Stomach (tissue), 8 donors: ENCODE measurements at regions not wholly inside any gene's neighbourhood (a gene's known extent, or its start where the extent isn't known, plus 50 kb on each side); places are given as distances from the start of the nearest gene placed in this dataset.
A peak's percentile ranks its signal among the peaks of the same experiment; 100 is the strongest.

ENCODE experiments used
- DNase-seq, 2 donors: peaks; one replicate each; pipeline versions ENCODE4 v3.0.0 to v3.0.0-alpha.2; 2013 to 2019
- H3K27ac ChIP-seq, 5 donors: fragments of 200-600 bp in 4 of 5; sonication (generic) in 4 of 5; one replicate each; pipeline ENCODE4 v1.5.1; 2013 to 2019; ENCODE audit warnings: mild to moderate bottlenecking in 1 of 5, moderate library complexity in 1 of 5
- H3K27me3 ChIP-seq, 3 donors: fragments of 200-600 bp; sonication (generic); one replicate each; pipeline ENCODE4 v1.5.1; 2017 to 2019; ENCODE audit warnings: mixed run types in 1 of 3
- H3K36me3 ChIP-seq, 4 donors: fragments of 200-600 bp; sonication (generic); 1 replicate in 3 of 4; 2 replicates in 1 of 4; pipeline ENCODE4 v1.5.1; 2016 to 2019
- H3K4me1 ChIP-seq, 4 donors: fragments of 200-600 bp; sonication (generic); one replicate each; pipeline ENCODE4 v1.5.1; 2016 to 2019
- H3K4me3 ChIP-seq, 4 donors: fragments of 200-600 bp; sonication (generic) in 3 of 4; one replicate each; pipeline ENCODE4 v1.5.1; 2016 to 2019; ENCODE audit warnings: mild to moderate bottlenecking in 1 of 4
- H3K9me3 ChIP-seq, 4 donors: fragments of 200-600 bp; sonication (generic); one replicate each; pipeline ENCODE4 v1.5.1; 2016 to 2019
- EP300 ChIP-seq: sonication (generic); formaldehyde crosslinking; IDR thresholded peaks from one replicate; pipeline ENCODE4 v1.6.1; 2017; ENCODE audit warnings: antibody characterized with exemption
- POLR2A ChIP-seq, 4 donors: fragments of 450-650 bp; IDR thresholded peaks; one replicate each; pipeline ENCODE4 v1.6.1; 2016; ENCODE audit warnings: antibody characterized with exemption in 4 of 4, control low read depth in 2 of 4, mild to moderate bottlenecking in 1 of 4, moderate library complexity in 1 of 4
- POLR2AphosphoS5 ChIP-seq, 3 donors: sonication (generic); formaldehyde crosslinking; IDR thresholded peaks; one replicate each; pipeline ENCODE4 v1.6.1; 2016; ENCODE audit warnings: antibody characterized with exemption in 3 of 3
- WGBS, 5 donors: extraction: QIAGEN DNeasy Blood & Tissue Kit in 3 of 5; methylation state at CpG; one replicate each; pipeline versions ENCODE4 v1.1.5 to v1.1.7; 2013 to 2018; 5-methylcytosine and 5-hydroxymethylcytosine counted together
- intact Hi-C: fragments of 100-400 bp; cut with DNase I; formaldehyde crosslinking; loops from one replicate; pipeline ENCODE4 v1.15.1; 2023; ENCODE audit warnings: low total_unique reads
- TF ChIP-seq, protein P1 (sequence below), 7 experiments: fragments of 450-650 bp in 4 of 7; fragments of 200-600 bp in 3 of 7; sonication (generic) in 3 of 7; IDR thresholded peaks; one replicate each; pipeline ENCODE4 v1.5.1; 2016 to 2019; ENCODE audit warnings: antibody characterized with exemption in 7 of 7, control low read depth in 2 of 7, mild to moderate bottlenecking in 1 of 7
- donor health status: healthy with polysubstance abuse.
- donor health status: Bipolar disorder and iron deficiency.
- donor health status: healthy.

DNA sequence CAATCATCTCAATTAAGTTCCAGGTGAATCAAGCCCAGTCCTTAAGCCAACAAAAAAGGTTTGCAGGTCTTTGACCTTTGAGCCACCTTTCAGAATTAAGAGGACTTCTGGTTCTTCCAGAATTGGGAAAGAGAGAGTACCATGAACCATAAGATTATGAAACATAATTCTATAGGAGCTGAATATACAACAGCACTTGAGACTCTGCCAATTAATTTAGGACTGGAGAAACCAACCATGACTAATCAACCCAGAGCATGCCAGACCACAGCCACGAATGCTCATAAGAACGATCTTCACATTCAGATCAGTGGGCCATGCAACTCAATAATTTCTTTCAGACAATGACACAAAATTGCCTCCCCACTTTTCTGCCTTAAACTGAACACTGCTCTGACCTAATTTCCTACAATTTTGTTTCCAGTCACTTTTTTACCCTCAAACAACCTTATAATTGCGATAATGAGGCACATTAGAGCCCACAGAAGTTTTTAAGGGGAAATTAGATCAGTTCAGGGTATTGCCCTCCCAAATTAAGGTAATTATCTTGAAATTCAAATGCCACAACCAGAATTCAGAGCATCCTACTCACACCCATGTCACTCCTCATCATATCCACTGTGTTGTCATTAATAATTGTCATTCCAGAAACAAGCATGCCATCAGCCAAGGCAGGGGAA lies 213.4 kb downstream of the ATPSCKMT start:
- Histone ChIP-seq H3K36me3 (no peaks in the 10 kb centered on the region), H3K27ac (no peak overlapping the region), H3K4me1 (no peaks in the 10 kb centered on the region), H3K4me3 (no peak overlapping the region), H3K9me3 (peaks cover 0 to 7% (median 0%) of the 10 kb centered on the region in 4 donors), H3K27me3 (no peaks in the 10 kb centered on the region)
- intact Hi-C loops = no loop called here
- TF ChIP-seq POLR2A (IDR thresholded peaks at IDR 0.05) = no peak
- no peak for DNase-seq
- 68 to 84% (median 79%) methylated on average over 3 of the region's 3 CpGs for WGBS, 5 donors

DNA sequence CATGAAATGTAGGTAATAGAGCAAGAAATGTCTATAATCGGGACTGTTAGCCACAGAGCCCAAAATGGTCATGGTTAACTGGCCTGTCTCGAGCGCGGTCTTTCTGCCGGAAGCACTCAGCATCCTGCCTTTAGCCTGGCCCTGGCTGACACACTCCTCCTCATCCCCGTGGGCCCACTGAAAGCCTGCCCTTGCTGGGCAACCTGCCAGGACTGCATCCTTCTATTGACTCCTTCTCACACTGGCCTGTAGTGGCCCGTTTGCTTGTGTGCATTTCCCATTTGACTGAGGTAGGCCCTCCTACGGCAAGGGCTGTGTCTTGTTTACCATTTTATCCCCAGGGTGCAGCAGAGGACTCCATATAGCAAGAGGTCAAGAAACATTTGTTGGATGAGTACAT lies 215.7 kb downstream of the ATPSCKMT start:
- WGBS, 5 donors = 53 to 64% (median 55%) methylated on average over 8 of the region's 8 CpGs
- intact Hi-C loops = no loop called here
- H3K27ac ChIP-seq = no peak overlapping the region
- DNase-seq = peak in 1 of 2 donors; percentile 45
- H3K9me3 ChIP-seq = peaks cover 0 to 19% (median 14%) of the 10 kb centered on the region in 4 donors
- H3K27me3 ChIP-seq = no peaks in the 10 kb centered on the region
- no peak for TF ChIP-seq POLR2AphosphoS5 (IDR thresholded peaks at IDR 0.05)
- TF ChIP-seq POLR2A (IDR thresholded peaks at IDR 0.05) = no peak
- no peak overlapping the region for H3K4me3 ChIP-seq
- no peaks in the 10 kb centered on the region for H3K36me3 ChIP-seq
- H3K4me1 ChIP-seq = no peaks in the 10 kb centered on the region

DNA sequence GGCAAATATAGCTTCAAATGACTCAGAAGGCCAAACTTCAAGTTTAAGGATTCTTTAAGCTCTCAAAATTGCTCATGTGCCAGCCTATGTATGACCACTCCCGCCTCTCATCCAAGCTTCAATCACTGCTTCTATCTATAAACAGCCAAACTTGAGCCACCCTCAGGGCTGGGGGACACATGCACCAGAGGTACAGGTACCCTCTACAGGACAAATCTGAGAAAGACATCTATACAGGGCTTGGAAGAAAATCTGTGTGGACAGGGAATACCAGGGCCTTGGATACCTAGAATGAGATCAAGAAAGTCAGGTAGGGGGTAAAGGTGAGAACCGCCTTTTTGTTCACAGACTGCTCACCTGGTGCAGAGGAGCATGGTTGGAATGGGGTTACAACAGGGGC lies 217.9 kb downstream of the ATPSCKMT start:
- Histone ChIP-seq H3K27me3 (no peaks in the 10 kb centered on the region), H3K27ac (no peak overlapping the region), H3K4me1 (no peaks in the 10 kb centered on the region), H3K36me3 (no peaks in the 10 kb centered on the region), H3K4me3 (no peak overlapping the region), H3K9me3 (peaks cover 0 to 30% (median 14%) of the 10 kb centered on the region in 4 donors)
- WGBS, 5 donors = 86 to 98% (median 94%) methylated on average over 2 of the region's 2 CpGs
- TF ChIP-seq, protein P1, sequence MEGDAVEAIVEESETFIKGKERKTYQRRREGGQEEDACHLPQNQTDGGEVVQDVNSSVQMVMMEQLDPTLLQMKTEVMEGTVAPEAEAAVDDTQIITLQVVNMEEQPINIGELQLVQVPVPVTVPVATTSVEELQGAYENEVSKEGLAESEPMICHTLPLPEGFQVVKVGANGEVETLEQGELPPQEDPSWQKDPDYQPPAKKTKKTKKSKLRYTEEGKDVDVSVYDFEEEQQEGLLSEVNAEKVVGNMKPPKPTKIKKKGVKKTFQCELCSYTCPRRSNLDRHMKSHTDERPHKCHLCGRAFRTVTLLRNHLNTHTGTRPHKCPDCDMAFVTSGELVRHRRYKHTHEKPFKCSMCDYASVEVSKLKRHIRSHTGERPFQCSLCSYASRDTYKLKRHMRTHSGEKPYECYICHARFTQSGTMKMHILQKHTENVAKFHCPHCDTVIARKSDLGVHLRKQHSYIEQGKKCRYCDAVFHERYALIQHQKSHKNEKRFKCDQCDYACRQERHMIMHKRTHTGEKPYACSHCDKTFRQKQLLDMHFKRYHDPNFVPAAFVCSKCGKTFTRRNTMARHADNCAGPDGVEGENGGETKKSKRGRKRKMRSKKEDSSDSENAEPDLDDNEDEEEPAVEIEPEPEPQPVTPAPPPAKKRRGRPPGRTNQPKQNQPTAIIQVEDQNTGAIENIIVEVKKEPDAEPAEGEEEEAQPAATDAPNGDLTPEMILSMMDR (IDR thresholded peaks at IDR 0.05) = no peak
- no peak for TF ChIP-seq POLR2AphosphoS5 (IDR thresholded peaks at IDR 0.05)
- no peak for TF ChIP-seq POLR2A (IDR thresholded peaks at IDR 0.05)
- no peak for TF ChIP-seq EP300
- intact Hi-C loops = no loop called here
- DNase-seq = no peak

DNA sequence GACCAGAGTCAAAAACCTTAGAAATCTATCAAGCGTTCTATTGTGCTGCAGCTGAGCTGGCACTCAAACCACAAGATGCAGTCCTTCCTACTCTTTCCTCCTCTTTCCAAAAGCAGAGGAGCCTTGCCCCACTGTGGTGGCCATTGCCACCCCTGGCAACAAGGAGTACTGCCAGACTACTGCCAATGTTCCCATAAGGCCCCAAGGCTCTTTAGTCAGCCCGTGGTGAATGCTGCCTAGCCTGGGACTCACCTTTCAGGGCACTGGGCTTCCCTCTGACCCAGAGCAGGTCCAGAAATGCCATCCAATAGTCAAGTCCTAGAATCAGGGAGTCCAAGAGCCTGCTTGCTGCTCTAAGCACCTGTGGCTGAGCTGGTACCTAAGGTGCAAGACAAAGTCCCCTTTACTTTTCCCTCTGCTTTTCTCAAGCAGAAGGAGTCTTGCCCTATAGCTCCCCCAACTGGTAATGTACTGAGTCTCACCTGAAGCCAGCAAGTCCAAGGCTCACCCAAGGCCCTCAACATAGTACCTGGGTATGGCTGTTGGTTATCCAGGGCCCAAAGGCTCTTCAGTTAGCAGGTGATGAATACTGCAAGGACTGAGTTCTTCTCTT lies 219.4 kb downstream of the ATPSCKMT start:
- Histone ChIP-seq H3K27me3 (no peaks in the 10 kb centered on the region), H3K4me1 (no peaks in the 10 kb centered on the region), H3K4me3 (no peak overlapping the region), H3K36me3 (no peaks in the 10 kb centered on the region), H3K9me3 (peaks cover 0 to 35% (median 17%) of the 10 kb centered on the region in 4 donors), H3K27ac (no peak overlapping the region)
- TF ChIP-seq EP300 (no peak), POLR2A (IDR thresholded peaks at IDR 0.05) (no peak)
- 65 to 80% (median 69%) methylated on average over 2 of the region's 2 CpGs for WGBS, 5 donors
- DNase-seq = no peak
- intact Hi-C loops = no loop called here

DNA sequence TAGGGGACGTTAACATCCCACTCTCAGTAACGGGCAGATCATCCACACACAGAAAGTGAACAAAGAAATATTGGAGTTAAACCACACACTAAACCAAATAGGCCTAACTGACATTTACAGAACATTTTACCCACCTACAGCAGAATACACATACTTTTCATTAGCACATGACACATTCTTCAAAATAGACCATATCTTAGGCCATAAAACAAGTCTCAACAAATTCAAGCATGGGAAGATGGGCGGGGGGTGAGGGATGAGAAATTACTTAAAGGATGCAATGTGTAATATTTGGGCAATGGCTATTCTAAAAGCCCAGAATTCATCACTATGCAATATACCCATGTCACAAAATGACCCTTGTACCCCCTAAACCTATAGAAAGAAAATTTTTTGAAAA lies 226.2 kb downstream of the ATPSCKMT start:
- no peak for TF ChIP-seq POLR2A (IDR thresholded peaks at IDR 0.05)
- no peak for TF ChIP-seq EP300
- TF ChIP-seq POLR2AphosphoS5 (IDR thresholded peaks at IDR 0.05) = no peak
- TF ChIP-seq, protein P1 (IDR thresholded peaks at IDR 0.05) = no peak
- peaks cover 0 to 25% (median 17%) of the 10 kb centered on the region in 4 donors for H3K9me3 ChIP-seq
- H3K36me3 ChIP-seq = no peaks in the 10 kb centered on the region
- no peak overlapping the region for H3K4me3 ChIP-seq
- intact Hi-C loops = no loop called here
- no peak for DNase-seq
- H3K4me1 ChIP-seq = no peaks in the 10 kb centered on the region
- no peak overlapping the region for H3K27ac ChIP-seq
- H3K27me3 ChIP-seq = no peaks in the 10 kb centered on the region
- WGBS, 5 donors = 74 to 84% (median 83%) methylated on average over 3 of the region's 3 CpGs

DNA sequence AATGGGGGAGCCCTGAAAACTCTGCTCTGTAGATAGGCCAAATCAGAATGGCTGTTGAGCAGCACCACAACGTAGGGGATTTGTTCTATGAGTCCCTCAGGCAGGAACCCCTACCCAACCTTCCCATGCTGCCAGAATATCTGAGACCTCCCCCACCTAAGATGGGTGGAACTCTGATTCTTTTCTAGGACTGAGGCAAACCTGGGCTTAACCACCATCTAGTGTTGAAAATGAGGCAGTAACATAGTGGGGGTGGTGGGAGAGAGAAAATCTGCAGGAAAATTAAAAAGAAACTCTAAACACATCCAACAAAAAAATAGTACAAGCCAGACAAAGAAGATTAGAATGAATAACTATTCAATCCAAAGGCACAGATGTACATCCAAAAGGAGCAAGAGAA lies 228.4 kb downstream of the ATPSCKMT start:
- intact Hi-C loops = no loop called here
- WGBS, 5 donors = 11 to 60% (median 44%) methylated on average over 1 of the region's 1 CpG
- Histone ChIP-seq H3K27ac (no peak overlapping the region), H3K4me3 (no peak overlapping the region), H3K9me3 (peaks cover 0 to 25% (median 12%) of the 10 kb centered on the region in 4 donors), H3K27me3 (no peaks in the 10 kb centered on the region), H3K4me1 (no peaks in the 10 kb centered on the region), H3K36me3 (no peaks in the 10 kb centered on the region)
- no peak for TF ChIP-seq POLR2A (IDR thresholded peaks at IDR 0.05)
- TF ChIP-seq EP300 = no peak
- TF ChIP-seq, protein P1 (IDR thresholded peaks at IDR 0.05) = no peak
- no peak for TF ChIP-seq POLR2AphosphoS5 (IDR thresholded peaks at IDR 0.05)
- no peak for DNase-seq
